PC-9 (cell line): ENCODE measurements at regions not wholly inside any gene's neighbourhood (a gene's known extent, or its start where the extent isn't known, plus 50 kb on each side); places are given as distances from the start of the nearest gene placed in this dataset.

Experiments
- CTCF ChIP-seq: fragments of 200-600 bp; sonication (generic); conservative IDR thresholded peaks from 2 replicates; pipeline ENCODE4 v1.6.1; 2017; ENCODE audit warnings: mixed run types, antibody characterized with exemption, mild to moderate bottlenecking, moderate library complexity
- EZH2 ChIP-seq: fragments of 200-600 bp; sonication (generic); IDR thresholded peaks from 2 replicates; pipeline ENCODE4 v1.8.0; 2017; ENCODE audit warnings: antibody characterized with exemption, low read depth

DNA sequence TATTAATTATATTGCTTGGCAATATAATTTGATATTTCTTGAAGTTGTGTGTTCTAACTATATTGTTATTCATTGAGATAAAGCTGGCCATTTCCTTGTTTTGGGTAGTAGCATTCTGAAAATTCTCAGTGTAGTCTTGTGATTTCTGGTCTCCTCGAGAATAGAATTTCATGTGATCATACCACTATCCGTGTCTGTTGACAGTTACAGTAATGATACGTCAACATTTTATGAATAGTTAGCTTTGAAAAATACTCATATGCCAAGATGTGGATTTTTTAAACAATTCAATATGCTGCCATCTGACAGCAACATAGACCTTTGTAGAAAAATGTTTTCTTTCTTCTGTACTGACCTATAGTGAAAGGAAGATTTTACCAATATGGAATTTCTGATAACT is 723.7 kb upstream of the SLC35B3 start:
- TF ChIP-seq EZH2: no peak
- TF ChIP-seq CTCF: no peak
